Central memory CD8-positive, alpha-beta T cell (primary cell): ENCODE measurements at regions not wholly inside any gene's neighbourhood (a gene's known extent, or its start where the extent isn't known, plus 50 kb on each side); places are given as distances from the start of the nearest gene placed in this dataset.

ENCODE experiments used
- ATAC-seq: fragments of 150-1000 bp; cut with Tn5 transposase; replicated peaks from 2 replicates; pipeline ENCODE4 v1.10.0; 2022; ENCODE audit warnings: mild to moderate bottlenecking, moderate FRiP score, moderate number of reproducible peaks; ENCODE audit not compliant: poor library complexity, severe bottlenecking; ENCODE audit errors: extremely low read depth
- DNase-seq, 2 donors: peaks; one replicate each; pipeline ENCODE4 v3.0.0; 2021; ENCODE audit warnings: low spot score in 2 of 2
- H3K27ac Mint-ChIP-seq: one replicate; pipeline ENCODE4 v1.8.0; 2022; ENCODE audit warnings: low read depth, mild to moderate bottlenecking, moderate library complexity, mixed read lengths
- H3K27me3 Mint-ChIP-seq: one replicate; pipeline ENCODE4 v1.8.0; 2022; ENCODE audit warnings: mixed read lengths
- H3K36me3 Mint-ChIP-seq: one replicate; pipeline ENCODE4 v1.8.0; 2022; ENCODE audit warnings: mild to moderate bottlenecking, moderate library complexity, mixed read lengths; ENCODE audit not compliant: insufficient read depth
- H3K4me1 Mint-ChIP-seq: one replicate; pipeline ENCODE4 v1.8.0; 2022; ENCODE audit warnings: mixed read lengths
- H3K4me3 Mint-ChIP-seq: one replicate; pipeline ENCODE4 v1.8.0; 2022; ENCODE audit warnings: mild to moderate bottlenecking, moderate library complexity, mixed read lengths
- H3K9me3 Mint-ChIP-seq: one replicate; pipeline ENCODE4 v1.8.0; 2022; ENCODE audit warnings: mixed read lengths

GRCh38 chr20:39904476-39905112 lies 784.4 kb downstream of the MAFB start:
- DNase-seq (no peak), ATAC-seq (no peak)
- Mint-ChIP-seq H3K27me3 (no peaks in the 10 kb centered on the region), H3K4me3 (no peak overlapping the region), H3K4me1 (no peaks in the 10 kb centered on the region), H3K27ac (no peak overlapping the region), H3K36me3 (no peaks in the 10 kb centered on the region), H3K9me3 (peaks cover 7% of the 10 kb centered on the region)

DNA sequence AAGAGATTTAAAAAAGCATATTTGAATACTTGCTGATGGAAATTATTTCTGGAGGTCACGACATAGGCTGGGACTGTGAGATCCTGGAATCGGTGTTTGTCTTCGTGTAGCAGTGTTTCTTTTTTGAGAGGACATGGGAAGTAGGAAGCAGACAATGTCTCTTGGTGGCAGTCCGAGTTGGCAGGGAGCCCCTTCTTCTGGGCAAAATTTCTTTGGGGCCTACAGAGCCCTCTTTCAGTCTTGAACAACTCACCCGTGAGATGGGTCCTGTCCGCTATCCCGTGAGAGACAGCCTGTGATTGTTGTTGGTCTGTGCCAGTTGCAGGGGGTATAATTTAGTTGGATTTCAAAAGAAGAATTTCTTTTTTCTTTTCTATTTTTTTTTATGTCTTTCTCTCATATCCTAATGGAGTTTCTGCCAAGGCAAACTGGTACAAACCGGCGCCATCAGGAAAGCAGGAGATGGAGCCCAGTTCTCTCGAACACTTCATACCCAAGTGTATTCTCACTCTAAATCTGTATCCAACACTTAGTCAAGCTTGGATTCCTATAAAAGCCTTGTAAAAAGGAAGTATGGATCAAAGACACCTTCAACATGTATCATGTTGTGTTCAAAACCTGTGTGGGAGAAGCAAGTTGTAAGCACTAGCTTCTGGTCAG lies 785.1 kb downstream of the MAFB start:
- ATAC-seq (no peak), DNase-seq (no peak)
- no peaks in the 10 kb centered on the region for H3K4me1 Mint-ChIP-seq
- no peak overlapping the region for H3K27ac Mint-ChIP-seq
- H3K36me3 Mint-ChIP-seq, result no peaks in the 10 kb centered on the region
- H3K4me3 Mint-ChIP-seq, result no peak overlapping the region
- no peaks in the 10 kb centered on the region for H3K27me3 Mint-ChIP-seq
- H3K9me3 Mint-ChIP-seq, result peaks cover 7% of the 10 kb centered on the region

- H3K27me3 Mint-ChIP-seq, result no peaks in the 10 kb centered on the region
- DNase-seq, result no peak
- H3K36me3 Mint-ChIP-seq, result no peaks in the 10 kb centered on the region
- no peaks in the 10 kb centered on the region for H3K4me1 Mint-ChIP-seq
- H3K4me3 Mint-ChIP-seq, result no peak overlapping the region
- ATAC-seq, result no peak
- no peak overlapping the region for H3K27ac Mint-ChIP-seq
- H3K9me3 Mint-ChIP-seq, result peaks cover 7% of the 10 kb centered on the region
Observed at GRCh38 chr20:39899881-39900280, 789.2 kb downstream of the MAFB start.

DNA sequence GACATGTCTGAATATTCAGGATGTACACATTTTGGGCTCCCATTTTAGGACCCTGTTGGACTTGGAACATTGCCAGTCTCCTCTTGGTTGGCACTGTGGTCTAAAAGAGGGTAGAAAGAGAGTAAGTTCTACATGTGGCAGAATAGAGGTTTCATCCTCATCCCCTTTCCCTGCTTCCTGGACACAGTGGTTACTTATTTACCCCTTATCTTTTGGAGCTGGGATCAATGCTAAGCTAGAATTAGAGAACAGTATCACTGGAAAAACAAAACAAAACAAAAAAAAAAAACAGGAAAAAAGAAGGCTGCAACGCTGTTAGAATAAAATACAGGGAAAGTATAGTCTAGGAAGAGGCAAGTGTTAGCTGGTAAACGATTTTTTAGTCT lies 790.6 kb downstream of the MAFB start:
- H3K9me3 Mint-ChIP-seq, result peaks cover 7% of the 10 kb centered on the region
- no peak overlapping the region for H3K4me3 Mint-ChIP-seq
- H3K4me1 Mint-ChIP-seq, result no peaks in the 10 kb centered on the region
- H3K27me3 Mint-ChIP-seq, result no peaks in the 10 kb centered on the region
- DNase-seq (no peak), ATAC-seq (no peak)
- no peaks in the 10 kb centered on the region for H3K36me3 Mint-ChIP-seq
- no peak overlapping the region for H3K27ac Mint-ChIP-seq

DNA sequence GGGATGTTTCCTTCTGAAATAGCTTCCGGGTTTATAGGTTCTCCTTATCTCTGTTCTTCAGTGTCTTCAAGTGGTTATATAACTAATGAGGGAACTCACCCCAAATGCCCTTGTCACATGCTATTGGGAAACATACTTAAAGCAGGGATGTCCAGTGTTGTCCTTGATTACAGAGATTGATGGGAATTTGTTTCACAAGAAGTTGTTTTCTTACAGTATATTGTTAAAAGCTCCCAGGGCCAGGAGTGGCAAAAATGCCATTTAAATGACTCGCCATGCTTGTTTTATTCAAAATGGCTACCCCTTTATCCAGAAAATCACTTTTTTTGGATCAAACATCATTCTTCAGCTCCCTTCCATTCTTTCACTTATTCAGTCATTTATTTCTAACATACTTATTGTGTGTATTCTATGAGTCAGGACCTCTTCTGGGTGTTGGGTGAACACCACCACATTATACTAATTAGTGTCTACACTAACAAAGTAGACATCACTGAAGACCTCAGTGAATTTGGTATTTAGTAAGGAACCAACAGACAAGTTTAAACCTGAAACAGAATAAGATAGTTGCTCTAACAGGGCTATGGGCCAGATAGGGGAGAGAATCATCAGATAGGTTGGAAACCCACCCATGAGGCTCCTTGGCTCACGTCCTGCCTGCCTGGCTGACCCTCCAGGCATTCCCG lies 791.1 kb downstream of the MAFB start:
- Mint-ChIP-seq H3K36me3 (no peaks in the 10 kb centered on the region), H3K4me3 (no peak overlapping the region), H3K9me3 (peaks cover 7% of the 10 kb centered on the region), H3K27me3 (no peaks in the 10 kb centered on the region), H3K4me1 (no peaks in the 10 kb centered on the region), H3K27ac (no peak overlapping the region)
- no peak for DNase-seq
- no peak for ATAC-seq

DNA sequence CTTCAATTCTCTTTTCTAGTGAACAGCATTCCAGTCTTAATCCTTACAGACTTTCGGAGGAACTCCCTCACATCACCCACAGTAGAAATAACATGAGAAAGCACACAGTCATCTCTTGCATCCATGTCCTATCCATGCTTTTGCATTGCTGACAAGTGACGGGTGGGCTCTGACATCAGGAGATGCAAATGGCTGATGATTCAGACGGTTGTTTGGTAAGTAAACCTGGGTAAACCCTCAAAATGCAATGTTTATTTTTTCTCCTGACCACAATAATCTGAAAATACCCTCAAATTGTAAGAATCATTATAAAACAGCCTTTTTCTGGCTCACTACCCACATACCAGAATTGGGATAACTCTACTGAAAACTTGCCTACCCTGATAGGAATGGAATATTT lies 792.0 kb downstream of the MAFB start:
- Mint-ChIP-seq H3K27me3 (no peaks in the 10 kb centered on the region), H3K27ac (no peak overlapping the region), H3K4me3 (no peak overlapping the region), H3K4me1 (no peaks in the 10 kb centered on the region), H3K9me3 (peaks cover 7% of the 10 kb centered on the region), H3K36me3 (no peaks in the 10 kb centered on the region)
- DNase-seq (no peak), ATAC-seq (no peak)

DNA sequence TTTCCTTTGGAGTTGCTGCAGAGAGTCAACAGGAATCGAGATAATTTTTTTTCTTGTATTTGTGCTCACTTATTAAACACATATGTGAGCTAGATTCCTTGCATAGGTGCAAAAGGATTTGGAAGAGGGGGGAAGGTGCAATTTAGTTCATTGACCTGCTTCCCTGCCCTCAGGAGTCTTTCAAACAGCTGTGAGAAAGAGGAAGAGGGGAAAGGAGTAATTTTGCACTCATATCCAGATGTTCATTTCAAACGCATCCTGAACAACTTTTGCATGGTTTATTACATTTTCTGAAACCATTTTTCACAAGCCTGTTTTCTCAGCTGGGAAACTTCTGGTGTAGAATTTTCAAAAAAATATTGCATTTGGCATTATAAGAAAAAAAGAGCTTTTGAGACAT lies 795.0 kb downstream of the MAFB start:
- Mint-ChIP-seq H3K36me3 (no peaks in the 10 kb centered on the region), H3K27ac (no peak overlapping the region), H3K9me3 (no peaks in the 10 kb centered on the region), H3K4me3 (no peak overlapping the region), H3K27me3 (no peaks in the 10 kb centered on the region), H3K4me1 (no peaks in the 10 kb centered on the region)
- DNase-seq (no peak), ATAC-seq (no peak)

- H3K9me3 Mint-ChIP-seq, result no peaks in the 10 kb centered on the region
- no peaks in the 10 kb centered on the region for H3K27me3 Mint-ChIP-seq
- DNase-seq (no peak), ATAC-seq (no peak)
- H3K36me3 Mint-ChIP-seq, result no peaks in the 10 kb centered on the region
- no peak overlapping the region for H3K27ac Mint-ChIP-seq
- H3K4me3 Mint-ChIP-seq, result no peak overlapping the region
- no peaks in the 10 kb centered on the region for H3K4me1 Mint-ChIP-seq
Observed at GRCh38 chr20:39893003-39893685, 795.9 kb downstream of the MAFB start.

- no peak for DNase-seq
- H3K36me3 Mint-ChIP-seq, result no peaks in the 10 kb centered on the region
- H3K27me3 Mint-ChIP-seq, result no peaks in the 10 kb centered on the region
- no peaks in the 10 kb centered on the region for H3K9me3 Mint-ChIP-seq
- no peak overlapping the region for H3K4me3 Mint-ChIP-seq
- H3K27ac Mint-ChIP-seq, result no peak overlapping the region
- no peak for ATAC-seq
- H3K4me1 Mint-ChIP-seq, result no peaks in the 10 kb centered on the region
Observed at GRCh38 chr20:39890697-39891096, 798.3 kb downstream of the MAFB start.

- no peaks in the 10 kb centered on the region for H3K9me3 Mint-ChIP-seq
- H3K4me1 Mint-ChIP-seq, result no peaks in the 10 kb centered on the region
- H3K4me3 Mint-ChIP-seq, result no peak overlapping the region
- H3K36me3 Mint-ChIP-seq, result no peaks in the 10 kb centered on the region
- ATAC-seq (no peak), DNase-seq (no peak)
- H3K27me3 Mint-ChIP-seq, result no peaks in the 10 kb centered on the region
- H3K27ac Mint-ChIP-seq, result no peak overlapping the region
Observed at GRCh38 chr20:39888310-39888709, 800.7 kb downstream of the MAFB start.

DNA sequence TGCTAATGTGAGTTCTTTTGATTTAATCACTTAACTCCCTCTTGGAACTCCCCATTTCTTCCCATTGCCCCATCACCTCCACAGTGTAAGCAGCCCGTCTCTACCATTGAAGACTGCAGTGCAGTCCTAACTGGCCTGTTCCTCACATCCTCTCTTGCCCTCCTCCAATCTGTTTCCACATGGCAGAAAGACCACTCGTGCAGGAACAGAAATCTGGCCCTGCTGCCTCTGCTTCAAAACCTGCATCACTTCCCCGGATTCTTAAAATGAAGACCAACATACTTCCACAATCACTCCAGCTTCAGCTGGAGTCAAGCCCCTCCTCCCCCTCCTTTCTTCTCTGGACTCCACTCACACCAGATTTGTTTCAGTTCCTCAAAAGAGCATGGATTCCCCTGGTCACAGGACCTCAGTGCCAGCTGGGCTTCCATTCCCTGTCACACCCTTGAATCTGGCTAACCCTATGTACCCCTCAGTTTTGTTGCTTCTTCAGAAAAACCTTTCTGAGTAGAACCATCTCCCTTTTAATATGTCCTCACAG lies 802.3 kb downstream of the MAFB start:
- no peak for ATAC-seq
- H3K4me3 Mint-ChIP-seq, result no peak overlapping the region
- no peaks in the 10 kb centered on the region for H3K4me1 Mint-ChIP-seq
- H3K27ac Mint-ChIP-seq, result no peak overlapping the region
- no peaks in the 10 kb centered on the region for H3K9me3 Mint-ChIP-seq
- no peaks in the 10 kb centered on the region for H3K36me3 Mint-ChIP-seq
- H3K27me3 Mint-ChIP-seq, result no peaks in the 10 kb centered on the region
- no peak for DNase-seq

DNA sequence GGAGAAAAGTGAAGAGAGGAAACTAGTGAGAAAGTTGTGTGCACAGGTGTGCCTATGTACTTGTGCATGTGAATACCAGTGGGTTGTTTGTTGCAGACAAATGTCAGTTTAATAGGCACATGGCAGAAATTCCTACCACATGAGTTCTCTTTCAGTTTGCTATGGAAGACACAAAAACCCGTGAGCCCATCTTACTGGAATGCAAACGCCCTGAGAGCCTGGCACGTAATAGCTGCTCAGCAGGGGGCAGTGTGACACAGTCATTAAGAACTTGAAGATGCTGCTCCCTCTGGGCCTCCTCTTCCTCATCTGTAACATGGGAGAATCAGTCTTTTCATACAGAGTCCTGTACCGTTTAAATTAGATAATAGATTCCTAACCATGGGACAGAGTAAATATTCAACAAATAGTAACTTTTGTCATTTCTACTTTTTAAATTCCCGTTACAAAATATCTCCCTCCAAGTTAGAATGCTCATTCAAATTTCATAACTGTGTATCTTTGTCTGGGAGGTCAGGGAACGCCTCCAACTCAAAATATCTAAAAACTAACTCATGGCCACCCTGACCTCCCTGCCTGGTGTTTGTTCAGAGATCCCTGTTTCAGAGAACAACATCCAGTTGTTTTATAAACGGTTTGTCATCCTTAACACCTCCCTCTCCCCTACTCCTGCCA lies 802.9 kb downstream of the MAFB start:
- no peak for DNase-seq
- Mint-ChIP-seq H3K27me3 (no peaks in the 10 kb centered on the region), H3K9me3 (no peaks in the 10 kb centered on the region), H3K27ac (no peak overlapping the region), H3K4me1 (no peaks in the 10 kb centered on the region), H3K36me3 (no peaks in the 10 kb centered on the region), H3K4me3 (no peak overlapping the region)
- ATAC-seq, result no peak
